SU-DHL-6 (cell line): ENCODE measurements at regions not wholly inside any gene's neighbourhood (a gene's known extent, or its start where the extent isn't known, plus 50 kb on each side); places are given as distances from the start of the nearest gene placed in this dataset.

Experiments used
- CTCF ChIP-seq: fragments of 200-600 bp; sonication (generic); IDR thresholded peaks from one replicate; pipeline ENCODE4 v1.5.1; 2017; ENCODE audit warnings: antibody characterized with exemption, mild to moderate bottlenecking, low read length, moderate library complexity; ENCODE audit not compliant: insufficient read depth, poor library complexity, severe bottlenecking
- EZH2phosphoT487 ChIP-seq: fragments of 200-600 bp; sonication (generic), shearing (Covaris generic); conservative IDR thresholded peaks from 2 replicates; pipeline ENCODE4 v1.6.1; 2018; ENCODE audit warnings: mild to moderate bottlenecking, antibody characterized with exemption, low read length, moderate library complexity, mixed read lengths

- TF ChIP-seq CTCF: no peak
- no peak for TF ChIP-seq EZH2phosphoT487
These were observed 639.7 kb upstream of the C9orf72 start for GRCh38 chr9:28212979-28213378.
